ENCODE measurements at regions not wholly inside any gene's neighbourhood (a gene's known extent, or its start where the extent isn't known, plus 50 kb on each side); places are given as distances from the start of the nearest gene placed in this dataset.

GRCh38 chr6:14910692-14911547, 334.9 kb upstream of the JARID2 start:
- FAIRE-seq, result peak; percentile 95
- peak; percentile 36 for DNase-seq (ENCODE audit: extremely low spot score, insufficient read length, low read depth)

- DNase-seq (ENCODE audit: extremely low spot score, insufficient read length, low read depth) (no peak), FAIRE-seq (no peak)
These were observed 333.6 kb upstream of the JARID2 start for GRCh38 chr6:14912226-14912625.

GRCh38 chr6:14912706-14913105, 333.2 kb upstream of the JARID2 start:
- no peak for FAIRE-seq

GRCh38 chr6:14913931-14914330, 331.9 kb upstream of the JARID2 start:
- no peak for FAIRE-seq
- no peak for DNase-seq (ENCODE audit: extremely low spot score, insufficient read length, low read depth)

More at GRCh38 chr6:14912706-14913105, 333.2 kb upstream of the JARID2 start:
- DNase-seq (ENCODE audit: extremely low spot score, insufficient read length, low read depth), result no peak

GRCh38 chr6:14915888-14916832, 329.7 kb upstream of the JARID2 start:
- FAIRE-seq (no peak), DNase-seq (ENCODE audit: extremely low spot score, insufficient read length, low read depth) (no peak)

GRCh38 chr6:14917109-14917910, 328.6 kb upstream of the JARID2 start:
- FAIRE-seq, result no peak
- no peak for DNase-seq (ENCODE audit: extremely low spot score, insufficient read length, low read depth)

- no peak for FAIRE-seq
These were observed 327.5 kb upstream of the JARID2 start for GRCh38 chr6:14918200-14918907.

GRCh38 chr6:14919038-14919670, 326.7 kb upstream of the JARID2 start:
- DNase-seq (ENCODE audit: extremely low spot score, insufficient read length, low read depth) (no peak), FAIRE-seq (no peak)

More at GRCh38 chr6:14918200-14918907, 327.5 kb upstream of the JARID2 start:
- DNase-seq (ENCODE audit: extremely low spot score, insufficient read length, low read depth), result no peak

GRCh38 chr6:14920276-14920675, 325.6 kb upstream of the JARID2 start:
- FAIRE-seq (no peak), DNase-seq (ENCODE audit: extremely low spot score, insufficient read length, low read depth) (no peak)

GRCh38 chr6:14921170-14921569, 324.7 kb upstream of the JARID2 start:
- FAIRE-seq (no peak), DNase-seq (ENCODE audit: extremely low spot score, insufficient read length, low read depth) (no peak)

GRCh38 chr6:14921878-14922671, 323.8 kb upstream of the JARID2 start:
- DNase-seq (ENCODE audit: extremely low spot score, insufficient read length, low read depth), result no peak
- FAIRE-seq, result no peak

- no peak for FAIRE-seq
These were observed 323.0 kb upstream of the JARID2 start for GRCh38 chr6:14922706-14923460.

GRCh38 chr6:14924126-14925024, 321.5 kb upstream of the JARID2 start:
- no peak for DNase-seq (ENCODE audit: extremely low spot score, insufficient read length, low read depth)

More at GRCh38 chr6:14922706-14923460, 323.0 kb upstream of the JARID2 start:
- DNase-seq (ENCODE audit: extremely low spot score, insufficient read length, low read depth), result no peak

GRCh38 chr6:14925025-14925698, 320.7 kb upstream of the JARID2 start:
- no peak for FAIRE-seq
- DNase-seq (ENCODE audit: extremely low spot score, insufficient read length, low read depth), result no peak

More at GRCh38 chr6:14924126-14925024, 321.5 kb upstream of the JARID2 start:
- no peak for FAIRE-seq

GRCh38 chr6:14925699-14926026, 320.2 kb upstream of the JARID2 start:
- no peak for DNase-seq (ENCODE audit: extremely low spot score, insufficient read length, low read depth)

GRCh38 chr6:14927398-14927797, 318.5 kb upstream of the JARID2 start:
- FAIRE-seq (no peak), DNase-seq (ENCODE audit: extremely low spot score, insufficient read length, low read depth) (no peak)

More at GRCh38 chr6:14925699-14926026, 320.2 kb upstream of the JARID2 start:
- no peak for FAIRE-seq

Data from GM18507 (cell line).